ENCODE measurements at regions not wholly inside any gene's neighbourhood (a gene's known extent, or its start where the extent isn't known, plus 50 kb on each side); places are given as distances from the start of the nearest gene placed in this dataset.
A peak's percentile ranks its signal among the peaks of the same experiment; 100 is the strongest.

GRCh38 chr1:55476445-55477015, 261.4 kb upstream of the USP24 start:
- WGBS (ENCODE audit: insufficient coverage), result 57% methylated on average over 1 of the region's 6 CpGs
- no peak overlapping the region for H3K27ac ChIP-seq (ENCODE audit: low read length)
- peak; percentile 70 for DNase-seq
- peaks cover 7% of the 10 kb centered on the region for H3K4me1 ChIP-seq (ENCODE audit: control insufficient read depth, insufficient read depth, low read length)
- H3K27me3 ChIP-seq (ENCODE audit: control insufficient read depth, insufficient read depth, low read length), result no peaks in the 10 kb centered on the region
- H3K36me3 ChIP-seq (ENCODE audit: control insufficient read depth, insufficient read depth, low read length), result no peaks in the 10 kb centered on the region
- H3K9me3 ChIP-seq (replicated peaks; ENCODE audit: control insufficient read depth, low read depth, low read length), result peaks cover 3% of the 10 kb centered on the region
- H3K4me3 ChIP-seq (ENCODE audit: low read length), result no peak overlapping the region

DNA sequence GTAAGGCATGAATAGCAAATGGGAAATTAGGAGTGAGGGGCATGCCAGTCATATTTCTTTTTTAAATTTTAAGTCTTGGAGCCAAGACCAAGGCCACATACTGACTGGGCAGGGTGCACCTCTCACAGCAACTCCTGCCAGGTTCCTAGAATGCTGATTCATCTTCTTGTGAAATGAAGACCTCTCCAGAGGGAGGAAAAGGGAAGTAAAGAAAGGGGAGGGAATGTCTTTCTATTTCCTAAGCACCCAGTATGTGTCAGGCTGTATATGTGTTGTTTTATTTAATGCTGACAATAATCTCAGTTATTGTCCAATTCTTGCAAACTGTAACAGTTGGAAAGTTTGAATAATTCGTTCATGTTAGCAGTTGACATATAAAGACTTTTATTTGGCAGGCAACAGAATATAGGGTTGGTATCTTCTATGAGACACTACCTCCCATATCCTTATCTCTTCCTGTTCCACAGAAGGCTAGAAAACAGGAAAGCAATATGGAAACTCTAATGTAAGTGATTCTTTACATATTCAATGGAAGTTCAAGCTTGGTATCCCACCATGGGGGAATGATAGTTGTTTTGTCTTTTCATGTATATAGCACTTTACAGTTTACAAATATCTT, 259.1 kb upstream of the USP24 start:
- WGBS (ENCODE audit: insufficient coverage), result no CpG with 5 or more reads among the region's 1 CpG
- H3K9me3 ChIP-seq (replicated peaks; ENCODE audit: control insufficient read depth, low read depth, low read length), result peaks cover 3% of the 10 kb centered on the region
- no peaks in the 10 kb centered on the region for H3K36me3 ChIP-seq (ENCODE audit: control insufficient read depth, insufficient read depth, low read length)
- H3K4me3 ChIP-seq (ENCODE audit: low read length), result no peak overlapping the region
- no peak overlapping the region for H3K27ac ChIP-seq (ENCODE audit: low read length)
- H3K27me3 ChIP-seq (ENCODE audit: control insufficient read depth, insufficient read depth, low read length), result no peaks in the 10 kb centered on the region
- peaks cover 7% of the 10 kb centered on the region for H3K4me1 ChIP-seq (ENCODE audit: control insufficient read depth, insufficient read depth, low read length)
- DNase-seq, result no peak

- no peak overlapping the region for H3K27ac ChIP-seq (ENCODE audit: low read length)
- WGBS (ENCODE audit: insufficient coverage), result 100% methylated on average over 1 of the region's 2 CpGs
- H3K4me3 ChIP-seq (ENCODE audit: low read length), result no peak overlapping the region
- H3K36me3 ChIP-seq (ENCODE audit: control insufficient read depth, insufficient read depth, low read length), result no peaks in the 10 kb centered on the region
- no peaks in the 10 kb centered on the region for H3K9me3 ChIP-seq (replicated peaks; ENCODE audit: control insufficient read depth, low read depth, low read length)
- no peaks in the 10 kb centered on the region for H3K27me3 ChIP-seq (ENCODE audit: control insufficient read depth, insufficient read depth, low read length)
- DNase-seq, result no peak
- peaks cover 8% of the 10 kb centered on the region for H3K4me1 ChIP-seq (ENCODE audit: control insufficient read depth, insufficient read depth, low read length)
Measured at GRCh38 chr1:55473661-55474060, 258.5 kb upstream of the USP24 start.

DNA sequence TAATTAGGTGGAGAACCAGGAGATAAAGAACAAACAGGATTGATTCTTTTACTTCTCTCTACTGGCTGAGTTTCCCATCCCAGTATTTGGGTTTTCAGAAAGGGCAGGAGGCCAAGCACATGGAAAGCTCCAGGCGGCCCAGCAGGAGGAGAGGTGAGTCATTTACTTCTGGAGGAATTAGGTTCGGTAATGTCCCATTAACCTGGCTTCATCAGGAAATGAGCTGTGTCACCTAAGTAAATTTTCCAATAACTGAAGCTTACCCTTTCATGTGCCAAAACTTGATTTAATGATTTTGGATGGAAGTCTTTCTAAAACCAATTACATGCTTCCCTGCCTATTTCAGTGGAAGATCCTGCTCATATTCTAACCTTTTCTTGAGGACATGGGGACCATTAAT, 257.6 kb upstream of the USP24 start:
- no peak overlapping the region for H3K4me3 ChIP-seq (ENCODE audit: low read length)
- 67% methylated on average over 1 of the region's 2 CpGs for WGBS (ENCODE audit: insufficient coverage)
- DNase-seq, result no peak
- H3K4me1 ChIP-seq (ENCODE audit: control insufficient read depth, insufficient read depth, low read length), result peaks cover 11% of the 10 kb centered on the region
- H3K27ac ChIP-seq (ENCODE audit: low read length), result no peak overlapping the region
- no peaks in the 10 kb centered on the region for H3K9me3 ChIP-seq (replicated peaks; ENCODE audit: control insufficient read depth, low read depth, low read length)
- H3K27me3 ChIP-seq (ENCODE audit: control insufficient read depth, insufficient read depth, low read length), result no peaks in the 10 kb centered on the region
- H3K36me3 ChIP-seq (ENCODE audit: control insufficient read depth, insufficient read depth, low read length), result no peaks in the 10 kb centered on the region

GRCh38 chr1:55472115-55472514, 257.0 kb upstream of the USP24 start:
- no CpG with 5 or more reads among the region's 1 CpG for WGBS (ENCODE audit: insufficient coverage)
- peaks cover 11% of the 10 kb centered on the region for H3K4me1 ChIP-seq (ENCODE audit: control insufficient read depth, insufficient read depth, low read length)
- H3K27ac ChIP-seq (ENCODE audit: low read length), result no peak overlapping the region

DNA sequence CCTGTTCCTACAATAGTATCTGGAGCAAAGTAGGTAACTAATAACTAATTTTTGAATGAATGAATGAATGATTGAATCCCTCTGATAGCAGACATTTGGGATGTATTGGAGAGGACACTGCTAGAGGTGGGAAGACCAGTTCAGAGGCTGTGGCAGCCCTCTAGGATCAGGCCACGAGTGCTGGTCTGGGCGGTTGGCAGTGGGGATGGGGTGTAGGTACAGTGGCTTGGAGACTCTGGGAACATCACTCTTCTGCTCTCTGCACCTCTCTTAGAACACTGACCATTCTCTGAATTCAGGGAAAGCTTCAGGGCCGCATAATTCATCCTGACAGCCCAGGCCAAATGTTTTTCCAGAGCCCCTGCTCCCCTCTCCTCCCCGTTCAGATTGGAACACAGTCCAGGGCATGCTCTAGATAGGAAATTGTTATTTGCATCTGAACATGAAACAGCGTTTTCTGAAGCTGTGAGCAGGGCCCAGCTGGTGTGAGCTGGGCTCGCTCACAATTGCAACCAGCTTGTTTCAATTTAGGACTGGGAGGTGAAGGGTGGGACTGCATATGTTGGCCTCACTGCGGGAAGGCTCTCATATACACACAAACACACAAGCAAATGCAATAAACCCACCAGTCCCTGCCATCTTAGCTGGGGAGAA, 253.1 kb upstream of the USP24 start:
- WGBS (ENCODE audit: insufficient coverage), result 17% methylated on average over 1 of the region's 7 CpGs
- Histone ChIP-seq H3K4me1 (ENCODE audit: control insufficient read depth, insufficient read depth, low read length) (peaks cover 18% of the 10 kb centered on the region), H3K9me3 (replicated peaks; ENCODE audit: control insufficient read depth, low read depth, low read length) (no peaks in the 10 kb centered on the region), H3K4me3 (ENCODE audit: low read length) (no peak overlapping the region), H3K27ac (ENCODE audit: low read length) (peak overlapping the region; percentile 1), H3K36me3 (ENCODE audit: control insufficient read depth, insufficient read depth, low read length) (no peaks in the 10 kb centered on the region), H3K27me3 (ENCODE audit: control insufficient read depth, insufficient read depth, low read length) (no peaks in the 10 kb centered on the region)
- peak; percentile 88 for DNase-seq

More at GRCh38 chr1:55472115-55472514, 257.0 kb upstream of the USP24 start:
- DNase-seq, result no peak
- H3K27me3 ChIP-seq (ENCODE audit: control insufficient read depth, insufficient read depth, low read length), result no peaks in the 10 kb centered on the region
- H3K4me3 ChIP-seq (ENCODE audit: low read length), result no peak overlapping the region
- H3K36me3 ChIP-seq (ENCODE audit: control insufficient read depth, insufficient read depth, low read length), result no peaks in the 10 kb centered on the region
- H3K9me3 ChIP-seq (replicated peaks; ENCODE audit: control insufficient read depth, low read depth, low read length), result no peaks in the 10 kb centered on the region

- Histone ChIP-seq H3K9me3 (replicated peaks; ENCODE audit: control insufficient read depth, low read depth, low read length) (no peaks in the 10 kb centered on the region), H3K4me1 (ENCODE audit: control insufficient read depth, insufficient read depth, low read length) (peaks cover 18% of the 10 kb centered on the region), H3K4me3 (ENCODE audit: low read length) (no peak overlapping the region), H3K27ac (ENCODE audit: low read length) (no peak overlapping the region), H3K27me3 (ENCODE audit: control insufficient read depth, insufficient read depth, low read length) (no peaks in the 10 kb centered on the region), H3K36me3 (ENCODE audit: control insufficient read depth, insufficient read depth, low read length) (no peaks in the 10 kb centered on the region)
- no peak for DNase-seq
- no CpG with 5 or more reads among the region's 2 CpGs for WGBS (ENCODE audit: insufficient coverage)
Measured at GRCh38 chr1:55466921-55467320, 251.8 kb upstream of the USP24 start.

- Histone ChIP-seq H3K27me3 (ENCODE audit: control insufficient read depth, insufficient read depth, low read length) (no peaks in the 10 kb centered on the region), H3K4me1 (ENCODE audit: control insufficient read depth, insufficient read depth, low read length) (peaks cover 18% of the 10 kb centered on the region), H3K9me3 (replicated peaks; ENCODE audit: control insufficient read depth, low read depth, low read length) (no peaks in the 10 kb centered on the region), H3K4me3 (ENCODE audit: low read length) (no peak overlapping the region), H3K27ac (ENCODE audit: low read length) (peak overlapping the region; percentile 4), H3K36me3 (ENCODE audit: control insufficient read depth, insufficient read depth, low read length) (no peaks in the 10 kb centered on the region)
- 13% methylated on average over 1 of the region's 1 CpG for WGBS (ENCODE audit: insufficient coverage)
- peak; percentile 77 for DNase-seq
Measured at GRCh38 chr1:55466373-55466772, 251.2 kb upstream of the USP24 start.

DNA sequence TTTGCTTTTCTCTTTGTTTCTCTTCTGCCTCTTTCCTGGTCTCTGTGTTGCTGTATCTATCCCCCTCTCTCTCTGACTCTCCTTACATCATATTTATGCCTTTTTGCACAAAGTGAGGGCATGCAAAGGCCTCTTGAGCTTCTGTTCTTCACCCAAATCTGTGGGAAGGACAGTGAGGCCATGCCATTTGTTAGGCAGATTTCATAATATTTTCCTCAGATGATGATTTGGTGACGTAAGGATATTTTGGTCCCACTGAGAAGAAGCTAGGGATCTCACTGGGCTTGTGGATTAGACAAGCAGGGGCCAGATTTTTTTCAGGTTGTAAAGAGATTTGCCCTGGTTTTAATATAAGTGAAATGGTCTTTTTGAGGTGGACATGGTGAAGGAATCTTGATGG, 249.4 kb upstream of the USP24 start:
- 86% methylated on average over 1 of the region's 1 CpG for WGBS (ENCODE audit: insufficient coverage)

GRCh38 chr1:55463814-55464475, 248.8 kb upstream of the USP24 start:
- Histone ChIP-seq H3K27ac (ENCODE audit: low read length) (no peak overlapping the region), H3K27me3 (ENCODE audit: control insufficient read depth, insufficient read depth, low read length) (no peaks in the 10 kb centered on the region), H3K36me3 (ENCODE audit: control insufficient read depth, insufficient read depth, low read length) (no peaks in the 10 kb centered on the region), H3K9me3 (replicated peaks; ENCODE audit: control insufficient read depth, low read depth, low read length) (no peaks in the 10 kb centered on the region), H3K4me1 (ENCODE audit: control insufficient read depth, insufficient read depth, low read length) (peaks cover 18% of the 10 kb centered on the region), H3K4me3 (ENCODE audit: low read length) (no peak overlapping the region)
- WGBS (ENCODE audit: insufficient coverage), result 56% methylated on average over 7 of the region's 10 CpGs
- DNase-seq, result peak; percentile 78

More for the DNA sequence above, 249.4 kb upstream of the USP24 start:
- DNase-seq, result no peak
- H3K9me3 ChIP-seq (replicated peaks; ENCODE audit: control insufficient read depth, low read depth, low read length), result no peaks in the 10 kb centered on the region
- H3K4me1 ChIP-seq (ENCODE audit: control insufficient read depth, insufficient read depth, low read length), result peaks cover 18% of the 10 kb centered on the region
- no peaks in the 10 kb centered on the region for H3K27me3 ChIP-seq (ENCODE audit: control insufficient read depth, insufficient read depth, low read length)
- no peaks in the 10 kb centered on the region for H3K36me3 ChIP-seq (ENCODE audit: control insufficient read depth, insufficient read depth, low read length)
- no peak overlapping the region for H3K27ac ChIP-seq (ENCODE audit: low read length)
- H3K4me3 ChIP-seq (ENCODE audit: low read length), result no peak overlapping the region
